Cardiac septum (tissue), 1 donor: ENCODE measurements at regions not wholly inside any gene's neighbourhood (a gene's known extent, or its start where the extent isn't known, plus 50 kb on each side); places are given as distances from the start of the nearest gene placed in this dataset.

Experiments
- DNase-seq: peaks from one replicate; pipeline ENCODE4 v3.0.0-alpha.2; 2020; ENCODE audit warnings: low spot score
- intact Hi-C: fragments of 100-400 bp; cut with DNase I; formaldehyde crosslinking; loops from one replicate; pipeline ENCODE4 v1.14.0; 2022
- donor health status: DM: no; HTN: no; CAD: no.

DNA sequence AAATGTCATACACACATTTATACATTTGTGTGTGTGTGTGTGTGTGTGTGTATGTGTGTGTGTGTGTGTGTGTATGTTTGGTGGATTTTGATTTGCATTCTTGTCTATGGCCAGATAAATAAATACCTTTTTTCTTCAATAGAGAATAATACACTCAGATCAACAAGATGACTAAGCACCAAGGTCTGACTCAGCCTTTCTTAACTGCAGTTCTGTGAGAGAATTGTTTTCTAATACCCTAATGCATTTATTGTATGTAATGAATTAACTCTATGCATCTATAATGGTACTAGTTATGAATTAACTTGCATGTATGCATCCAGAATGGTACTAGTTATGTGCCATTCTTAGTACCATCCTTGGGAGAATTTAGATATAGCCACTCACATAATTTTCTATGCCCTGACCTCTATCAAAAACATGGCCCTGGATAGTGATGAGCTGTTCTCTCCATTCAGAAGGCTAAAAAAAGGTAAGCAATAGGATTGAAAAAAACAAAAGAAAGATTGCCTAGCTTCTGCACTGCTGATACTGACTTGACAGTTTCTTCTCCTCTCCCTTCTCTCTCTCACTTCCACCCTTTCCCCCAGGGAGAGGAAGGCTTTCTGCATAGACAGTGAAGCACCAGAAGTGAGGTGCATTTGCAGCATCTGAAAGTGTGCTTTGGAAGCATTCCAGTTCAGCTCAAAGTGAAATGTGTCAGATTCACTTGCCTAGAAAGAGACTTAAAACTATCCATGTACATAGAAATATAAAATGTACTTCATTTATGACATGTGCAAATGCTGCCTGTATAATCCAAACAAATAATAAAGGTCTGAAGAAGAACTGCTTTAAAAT, 55.1 kb upstream of the CCDC112 start:
- DNase-seq, result no peak
- intact Hi-C loops, result no loop called here

- intact Hi-C loops, result no loop called here
Observed at GRCh38 chr5:115350894-115351293, 54.4 kb upstream of the CCDC112 start.

GRCh38 chr5:115349001-115349817, 52.8 kb upstream of the CCDC112 start:
- intact Hi-C loops, result no loop called here
- DNase-seq, result no peak

More at GRCh38 chr5:115350894-115351293, 54.4 kb upstream of the CCDC112 start:
- no peak for DNase-seq

GRCh38 chr5:115348175-115348574, 51.7 kb upstream of the CCDC112 start:
- intact Hi-C loops, result no loop called here
- DNase-seq, result no peak
